NCI-H226 (cell line): ENCODE measurements at regions not wholly inside any gene's neighbourhood (a gene's known extent, or its start where the extent isn't known, plus 50 kb on each side); places are given as distances from the start of the nearest gene placed in this dataset.
"Not testable (repeated sequence)": the region's sequence is repeated elsewhere in the genome, so short reads cannot be mapped to it uniquely, and the experiment has no call there.

Experiments used
- DNase-seq: peaks from one replicate; pipeline ENCODE4 v3.0.0-alpha.2; 2015

- DNase-seq = no peak
Observed at GRCh38 chr6:163892824-163893561, 478.5 kb downstream of the QKI start.

- DNase-seq = no peak
Observed at GRCh38 chr6:163889904-163890514, 475.5 kb downstream of the QKI start.

DNA sequence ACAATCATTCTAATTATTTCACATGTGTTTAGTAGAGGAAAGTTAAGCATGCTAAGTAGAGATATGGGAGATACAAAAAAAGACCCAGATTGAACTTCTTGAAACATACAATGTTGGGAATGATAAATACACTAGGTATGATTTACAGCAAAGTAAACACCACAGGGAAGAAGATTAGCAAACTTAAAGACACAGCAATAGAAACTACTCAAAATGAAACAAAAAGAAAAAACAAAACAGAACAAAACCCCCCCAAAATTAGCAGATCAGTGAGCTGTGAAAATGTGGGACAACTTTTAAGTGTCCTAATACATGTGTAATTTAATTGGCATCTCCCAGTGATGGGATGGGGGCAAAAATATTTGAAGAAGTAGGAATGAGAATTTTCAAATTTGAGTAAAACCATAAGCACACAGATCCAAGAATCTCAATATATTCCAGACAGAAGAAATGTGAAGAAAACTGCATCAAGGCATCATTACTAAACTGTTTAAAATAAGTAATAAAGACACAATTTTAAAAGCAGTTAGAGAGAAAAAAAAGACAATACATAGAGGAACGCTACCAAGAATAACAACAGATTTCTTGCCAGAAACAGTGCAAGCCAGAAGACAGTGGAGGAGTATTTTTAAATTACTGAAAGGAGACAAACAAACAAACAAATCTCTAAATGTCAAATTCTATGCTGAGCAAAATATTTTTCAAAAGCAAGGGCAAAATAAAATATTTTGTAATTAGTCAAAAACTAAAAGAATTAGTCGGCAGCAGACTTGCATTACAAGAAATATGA is 473.7 kb downstream of the QKI start:
- DNase-seq = no peak

DNA sequence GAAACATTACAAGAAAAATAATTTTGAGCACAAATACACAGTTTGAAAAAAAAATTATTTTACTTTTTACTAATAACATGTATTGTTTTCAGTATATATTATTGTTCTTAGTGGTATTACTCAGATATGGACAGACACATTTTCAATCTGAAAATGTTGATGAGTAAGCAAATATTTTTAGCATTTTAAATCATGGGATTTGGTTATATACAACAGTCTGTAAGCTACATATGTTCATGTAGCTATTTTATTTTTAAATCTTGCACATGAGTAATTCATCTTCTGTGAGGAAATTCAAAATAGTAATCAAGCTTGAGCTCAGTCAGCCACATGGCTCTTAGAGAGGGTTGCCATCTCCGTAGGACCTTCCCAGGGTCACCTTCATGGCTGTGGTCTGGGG is 471.9 kb downstream of the QKI start:
- no peak for DNase-seq

- DNase-seq = no peak
Observed at GRCh38 chr6:163883984-163884383, 469.5 kb downstream of the QKI start.

DNA sequence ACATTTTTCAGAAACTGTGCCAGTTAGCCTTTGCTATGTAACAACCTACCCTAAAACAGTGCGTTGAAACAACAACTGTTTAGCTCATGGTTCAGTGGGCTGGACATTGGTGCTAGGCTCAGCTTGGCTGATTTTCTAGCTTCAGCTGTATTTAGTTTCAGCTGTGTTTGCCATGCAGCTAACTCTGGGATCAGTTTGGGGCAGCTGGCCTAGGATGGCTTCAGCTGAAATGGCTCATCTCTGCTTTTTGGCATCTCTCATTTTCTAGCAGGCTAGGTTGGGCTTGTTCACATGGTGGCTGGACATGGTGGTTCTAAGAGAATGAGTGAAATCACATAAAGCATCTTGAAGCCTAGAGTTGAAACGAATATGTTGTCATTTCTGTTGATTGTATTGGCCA is 464.2 kb downstream of the QKI start:
- DNase-seq = no peak

DNA sequence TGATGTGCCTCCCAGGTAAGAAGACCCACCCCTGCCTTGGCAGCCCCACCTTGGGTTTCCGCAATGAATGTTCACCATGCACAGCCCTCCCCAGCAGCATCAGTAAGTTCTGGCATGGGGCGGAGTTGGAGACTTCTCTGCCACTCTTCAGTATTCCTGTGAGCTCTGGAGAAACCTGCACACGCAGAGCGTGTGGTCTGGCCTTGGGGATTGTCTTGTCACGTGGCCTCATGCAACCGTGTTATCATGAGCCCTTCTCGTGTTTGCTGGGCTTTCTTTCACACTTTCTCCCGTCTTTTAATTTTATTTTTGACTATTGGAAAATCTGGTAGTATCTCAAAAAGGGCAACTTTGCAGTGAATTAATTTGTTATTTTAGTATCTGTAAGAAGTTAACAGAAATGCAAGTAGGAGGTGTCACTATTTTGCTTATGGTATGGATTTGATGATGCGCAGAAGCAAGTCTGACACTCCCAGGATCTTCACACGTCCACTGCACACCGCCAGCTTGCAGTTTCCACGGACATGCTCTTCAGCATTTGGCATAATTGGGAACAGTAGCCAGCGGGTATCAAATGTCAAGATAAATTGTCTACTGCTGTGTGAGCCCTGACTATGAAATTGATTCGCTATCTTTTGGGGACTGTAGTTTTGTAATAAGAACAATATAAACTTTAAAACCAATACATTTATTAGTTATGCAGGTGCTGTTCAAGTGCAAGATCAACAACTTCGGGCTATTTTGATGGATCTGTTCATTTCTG is 463.5 kb downstream of the QKI start:
- DNase-seq = no peak

DNA sequence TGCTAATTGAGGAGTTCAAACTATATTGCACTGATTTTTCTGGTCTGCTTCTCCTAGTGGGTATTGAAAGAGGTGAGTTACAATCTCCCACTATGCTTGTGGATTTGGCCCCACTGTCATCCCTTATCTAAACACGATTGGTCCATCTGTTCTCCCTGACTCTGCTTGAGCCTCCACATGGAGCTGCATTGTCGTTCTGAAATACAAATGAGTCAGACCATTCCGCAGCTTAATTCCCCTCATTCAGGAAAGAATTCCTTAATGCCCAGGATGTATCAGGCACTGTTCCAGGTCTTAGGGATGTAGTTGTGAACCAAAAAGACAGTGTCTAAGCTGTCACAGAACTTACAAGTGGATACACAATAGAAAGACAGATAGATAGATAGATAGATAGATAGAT is 461.9 kb downstream of the QKI start:
- no peak for DNase-seq

GRCh38 chr6:163874784-163875183 is 460.3 kb downstream of the QKI start:
- no peak for DNase-seq

DNA sequence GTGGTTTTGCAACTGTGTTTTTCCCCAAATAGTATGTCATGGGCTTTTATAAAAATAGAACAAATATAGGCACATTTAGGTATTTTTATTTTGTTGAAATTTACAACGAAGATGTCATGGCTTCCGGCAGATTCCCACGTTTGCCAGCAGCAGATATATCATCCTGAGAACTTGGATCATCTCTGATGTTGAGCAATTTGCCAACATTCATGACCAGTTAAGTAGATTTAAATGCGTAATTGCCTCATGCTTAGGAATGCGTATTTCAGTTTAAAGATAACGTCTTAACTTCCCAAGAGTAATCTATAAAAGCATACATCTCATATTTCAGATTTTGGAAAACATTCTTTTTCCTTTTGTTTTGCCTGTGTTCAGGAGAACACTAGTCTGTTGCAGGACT is 457.8 kb downstream of the QKI start:
- peak; percentile 40 for DNase-seq

DNA sequence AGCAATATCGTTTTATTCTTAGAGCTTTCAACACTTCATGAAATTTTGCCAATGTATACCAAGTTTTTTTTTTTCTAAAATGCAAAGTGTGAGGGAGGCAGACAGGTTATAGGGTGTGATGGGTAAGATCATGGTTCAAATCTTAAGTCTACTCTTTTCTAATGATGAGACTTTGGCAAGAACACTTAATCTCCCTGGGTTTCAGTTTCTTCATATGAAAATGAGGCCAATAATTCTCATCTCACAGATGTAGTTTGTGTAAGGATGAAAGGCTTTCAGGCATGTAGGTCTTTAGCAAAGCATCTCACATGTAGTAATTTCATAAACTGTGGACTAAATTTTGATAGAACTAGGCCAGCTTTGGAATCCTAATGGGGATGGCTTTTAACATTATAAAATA is 457.1 kb downstream of the QKI start:
- DNase-seq = no peak

DNA sequence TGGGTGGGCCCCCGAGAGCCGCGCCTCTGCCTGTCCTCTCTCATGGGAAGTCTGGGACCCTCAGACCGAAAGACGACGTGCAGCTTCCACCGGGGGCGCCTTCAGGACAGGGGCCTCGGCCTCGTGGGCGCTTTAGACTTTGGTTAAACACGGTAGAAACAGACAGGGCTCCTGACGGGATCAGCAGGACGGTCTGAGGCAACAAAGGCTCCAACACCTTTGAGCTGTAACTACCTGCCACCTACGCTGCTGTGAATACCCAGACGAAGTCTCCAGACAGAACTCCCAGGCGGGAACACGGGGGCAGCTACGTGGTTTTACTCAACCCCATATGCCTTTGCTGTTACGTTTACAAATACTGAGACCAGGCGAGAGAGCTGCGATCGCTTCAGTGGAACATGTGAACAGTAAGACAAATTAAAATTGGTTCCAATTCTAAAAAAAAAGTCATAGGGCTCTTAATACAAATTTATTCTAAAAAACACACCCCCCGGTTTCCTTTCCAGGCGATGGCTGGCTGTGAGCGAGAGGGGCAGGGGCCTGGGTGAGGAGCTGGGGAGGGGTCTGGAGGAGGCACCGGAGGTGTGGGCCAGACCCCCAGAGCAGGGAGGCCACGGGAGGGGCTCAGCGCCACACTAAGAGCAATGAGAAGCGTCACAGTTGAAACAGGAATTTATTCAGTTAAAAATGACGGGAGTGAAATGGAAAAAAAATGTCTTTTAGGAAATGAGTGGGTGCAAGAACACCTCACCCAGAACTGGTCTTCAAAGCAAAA is 453.2 kb downstream of the QKI start:
- DNase-seq = no peak

DNA sequence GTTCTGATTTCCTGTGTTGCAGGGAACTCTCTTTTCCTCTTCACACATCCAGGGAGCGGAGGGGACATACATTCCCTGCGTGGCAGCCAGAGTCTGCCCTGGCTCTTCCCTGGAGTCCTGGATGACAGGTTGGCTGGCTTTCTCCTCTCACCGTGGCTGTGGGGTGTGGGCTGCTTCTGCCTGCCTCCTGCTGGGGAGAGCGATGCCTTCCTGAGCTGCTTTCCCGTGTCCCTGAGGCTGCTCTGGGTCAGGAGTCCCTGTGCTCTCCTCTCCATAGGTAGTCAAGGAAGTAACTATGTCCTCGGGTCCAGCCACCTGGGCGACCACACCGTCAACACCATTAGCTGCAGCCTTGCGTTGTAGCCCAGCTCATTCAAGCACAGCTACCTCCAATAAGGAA is 451.7 kb downstream of the QKI start:
- DNase-seq = no peak

GRCh38 chr6:163863565-163863964 is 449.0 kb downstream of the QKI start:
- no peak for DNase-seq

GRCh38 chr6:163862701-163863100 is 448.2 kb downstream of the QKI start:
- no peak for DNase-seq

GRCh38 chr6:163861627-163862026 is 447.1 kb downstream of the QKI start:
- no peak for DNase-seq

- DNase-seq = peak; percentile 17
Observed at GRCh38 chr6:163860287-163861081, 446.0 kb downstream of the QKI start.

DNA sequence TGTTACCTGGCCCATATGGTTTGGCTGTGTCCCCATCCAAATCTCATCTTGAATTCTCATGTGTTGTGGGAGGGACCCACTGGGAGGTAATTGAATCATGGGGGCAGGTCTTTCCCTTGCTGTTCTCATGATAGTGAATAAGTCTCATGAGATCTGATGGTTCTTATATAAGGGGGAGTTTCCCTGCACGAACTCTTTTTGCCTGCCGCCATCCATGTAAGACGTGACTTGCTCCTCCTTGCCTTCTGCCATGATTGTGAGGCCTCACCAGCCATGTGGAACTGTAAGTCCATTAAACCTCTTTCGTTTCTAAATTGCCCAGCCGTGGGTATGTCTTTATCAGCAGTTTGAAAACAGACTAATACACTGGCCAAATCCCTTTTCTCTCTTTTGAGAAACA is 444.4 kb downstream of the QKI start:
- not testable (repeated sequence) for DNase-seq

DNA sequence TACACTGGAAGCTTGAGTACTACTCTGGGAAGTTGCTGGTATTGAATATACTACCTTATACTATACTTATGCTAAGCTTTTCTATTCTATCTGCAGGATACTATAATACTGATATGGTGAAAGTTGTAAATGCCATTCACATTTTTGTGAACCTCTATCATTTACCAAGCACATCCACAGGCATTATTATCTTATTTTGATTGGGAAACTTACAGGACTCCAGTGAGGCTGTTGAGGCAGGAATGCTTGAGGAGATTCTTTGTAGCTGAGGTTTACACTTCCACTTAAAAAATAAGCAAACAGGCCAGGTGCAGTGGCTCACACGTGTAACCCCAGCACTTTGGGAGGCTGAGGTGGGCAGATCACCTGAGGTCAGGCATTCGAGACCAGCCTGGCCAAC is 442.9 kb downstream of the QKI start:
- DNase-seq = no peak

GRCh38 chr6:163850874-163851273 is 436.4 kb downstream of the QKI start:
- no peak for DNase-seq

DNA sequence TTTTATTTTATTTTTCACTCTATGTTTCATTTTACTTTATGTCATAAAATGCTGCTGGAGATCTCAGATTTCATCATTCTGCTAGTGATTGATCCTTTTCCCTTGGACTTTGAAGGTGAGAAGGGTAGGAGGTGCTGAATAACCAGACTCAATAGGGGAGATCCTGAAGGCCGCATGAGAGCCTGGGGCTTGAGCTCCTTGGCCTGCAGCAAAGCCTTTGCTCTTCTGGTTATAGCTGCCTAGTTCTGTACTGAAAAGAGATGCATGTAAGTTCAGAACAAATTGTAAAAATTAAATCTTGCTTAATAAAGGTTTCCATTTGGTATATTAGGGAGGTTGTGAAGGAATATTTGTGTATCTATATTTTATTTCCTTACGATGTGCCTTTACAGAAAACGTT is 430.2 kb downstream of the QKI start:
- no peak for DNase-seq

DNA sequence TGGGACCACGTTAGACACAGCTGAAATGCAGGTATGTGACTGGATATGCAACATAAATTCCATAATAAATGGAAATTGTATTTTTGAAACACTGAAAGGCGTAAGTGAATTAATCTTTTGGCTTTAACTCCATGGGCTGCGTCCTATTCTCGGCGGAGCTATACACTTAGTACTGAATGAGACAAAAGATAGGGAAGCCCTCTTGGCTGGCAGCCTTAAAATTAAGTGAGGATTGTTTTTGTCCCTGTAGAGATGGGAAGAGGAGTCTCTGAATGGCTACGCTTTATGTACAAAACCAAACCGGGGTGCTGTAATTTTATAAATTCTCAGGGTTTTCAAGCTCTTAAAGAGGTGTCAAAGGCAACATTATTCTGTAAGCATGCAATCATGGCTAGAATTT is 429.8 kb downstream of the QKI start:
- no peak for DNase-seq
